ENCODE measurements at regions not wholly inside any gene's neighbourhood (a gene's known extent, or its start where the extent isn't known, plus 50 kb on each side); places are given as distances from the start of the nearest gene placed in this dataset.
"Not testable (repeated sequence)": the region's sequence is repeated elsewhere in the genome, so short reads cannot be mapped to it uniquely, and the experiment has no call there.

DNA sequence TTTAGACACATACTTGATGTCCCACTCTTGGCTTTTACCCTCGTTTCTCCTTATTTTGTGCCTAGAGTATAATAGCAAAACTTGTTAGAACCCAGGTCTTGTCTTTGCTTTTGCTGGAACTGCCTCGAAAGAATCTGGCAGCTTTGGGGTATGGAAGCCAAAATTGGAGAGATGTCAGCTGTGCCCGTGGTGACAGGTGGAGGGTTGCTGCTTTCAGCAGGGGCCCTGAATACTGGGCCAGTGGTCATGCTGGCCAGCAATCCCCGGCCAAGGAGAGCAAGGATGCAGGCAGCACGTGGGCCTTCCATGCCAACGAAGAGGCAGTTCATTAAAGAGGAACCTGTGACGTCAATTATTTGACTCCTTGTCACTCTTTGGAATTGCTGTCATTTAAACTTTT is 181.1 kb downstream of the HIPK3 start:
- CTCF ChIA-PET: no interaction called here
- no peaks in the 10 kb centered on the region for H3K4me1 Mint-ChIP-seq (ENCODE audit: low read depth, unreplicated experiment)
- no peaks in the 10 kb centered on the region for H3K9me3 Mint-ChIP-seq (ENCODE audit: low read depth, unreplicated experiment)
- no peak overlapping the region for H3K27ac Mint-ChIP-seq (ENCODE audit: unreplicated experiment)
- intact Hi-C loops (cut with micrococcal nuclease; ENCODE audit: unreplicated experiment): no loop called here
- no peaks in the 10 kb centered on the region for H3K36me3 Mint-ChIP-seq (ENCODE audit: insufficient read depth, unreplicated experiment)
- TF ChIP-seq CTCF (IDR thresholded peaks at IDR 0.05; ENCODE audit: unreplicated experiment): no peak
- DNase-seq: no peak
- BruUV-seq (replicated peaks): no TSS peak
- H3K4me3 Mint-ChIP-seq (ENCODE audit: low read depth, unreplicated experiment): no peak overlapping the region
- no peaks in the 10 kb centered on the region for H3K27me3 Mint-ChIP-seq (ENCODE audit: unreplicated experiment)

DNA sequence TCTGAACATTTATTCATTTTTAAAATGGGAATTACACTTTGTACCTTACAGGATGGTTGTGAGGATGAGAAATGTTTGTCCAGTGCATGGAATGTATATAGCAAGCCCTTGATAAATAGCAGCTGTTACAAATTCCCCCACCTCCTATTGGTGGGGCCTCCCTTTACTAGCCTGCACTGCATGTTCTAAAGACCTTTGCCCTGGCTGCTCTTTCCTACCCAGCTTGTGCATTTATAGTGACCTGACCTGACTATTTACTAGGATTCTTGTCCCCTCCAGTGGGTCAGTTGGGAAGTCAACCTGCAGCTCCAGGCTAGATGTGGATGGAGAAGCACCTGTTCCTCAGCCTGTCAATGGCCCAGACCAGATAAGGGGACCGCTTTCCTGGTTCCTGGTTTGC is 180.3 kb downstream of the HIPK3 start:
- Mint-ChIP-seq H3K36me3 (ENCODE audit: insufficient read depth, unreplicated experiment) (no peaks in the 10 kb centered on the region), H3K9me3 (ENCODE audit: low read depth, unreplicated experiment) (no peaks in the 10 kb centered on the region), H3K27ac (ENCODE audit: unreplicated experiment) (no peak overlapping the region), H3K4me3 (ENCODE audit: low read depth, unreplicated experiment) (no peak overlapping the region), H3K4me1 (ENCODE audit: low read depth, unreplicated experiment) (no peaks in the 10 kb centered on the region), H3K27me3 (ENCODE audit: unreplicated experiment) (no peaks in the 10 kb centered on the region)
- TF ChIP-seq CTCF (IDR thresholded peaks at IDR 0.05; ENCODE audit: unreplicated experiment): no peak
- BruUV-seq (replicated peaks): no TSS peak
- intact Hi-C loops (cut with micrococcal nuclease; ENCODE audit: unreplicated experiment): no loop called here
- CTCF ChIA-PET: no interaction called here
- DNase-seq: no peak

DNA sequence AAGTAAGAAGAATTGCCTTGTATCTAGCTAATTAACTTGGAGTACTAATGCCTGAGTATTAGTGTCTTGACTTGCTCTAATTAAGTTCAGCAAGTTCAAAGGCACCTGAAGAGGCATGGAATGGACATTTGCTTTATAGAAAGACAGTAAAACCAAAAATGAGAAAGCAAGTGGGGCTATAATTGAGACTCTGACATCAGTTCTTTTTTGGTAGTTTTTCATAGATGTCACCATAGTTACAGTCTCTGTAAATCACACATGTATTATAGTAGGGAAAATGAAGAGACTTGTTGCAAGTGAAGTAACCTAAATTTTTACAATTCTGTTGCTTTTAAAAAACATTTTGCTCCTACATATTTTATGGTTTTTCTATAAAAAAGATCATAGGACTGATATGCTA is 178.0 kb downstream of the HIPK3 start:
- Mint-ChIP-seq H3K4me1 (ENCODE audit: low read depth, unreplicated experiment) (no peaks in the 10 kb centered on the region), H3K9me3 (ENCODE audit: low read depth, unreplicated experiment) (no peaks in the 10 kb centered on the region), H3K27ac (ENCODE audit: unreplicated experiment) (no peak overlapping the region), H3K4me3 (ENCODE audit: low read depth, unreplicated experiment) (no peak overlapping the region), H3K27me3 (ENCODE audit: unreplicated experiment) (no peaks in the 10 kb centered on the region), H3K36me3 (ENCODE audit: insufficient read depth, unreplicated experiment) (no peaks in the 10 kb centered on the region)
- no TSS peak for BruUV-seq (replicated peaks)
- CTCF ChIA-PET: no interaction called here
- intact Hi-C loops (cut with micrococcal nuclease; ENCODE audit: unreplicated experiment): no loop called here
- DNase-seq: no peak
- TF ChIP-seq CTCF (IDR thresholded peaks at IDR 0.05; ENCODE audit: unreplicated experiment): no peak

DNA sequence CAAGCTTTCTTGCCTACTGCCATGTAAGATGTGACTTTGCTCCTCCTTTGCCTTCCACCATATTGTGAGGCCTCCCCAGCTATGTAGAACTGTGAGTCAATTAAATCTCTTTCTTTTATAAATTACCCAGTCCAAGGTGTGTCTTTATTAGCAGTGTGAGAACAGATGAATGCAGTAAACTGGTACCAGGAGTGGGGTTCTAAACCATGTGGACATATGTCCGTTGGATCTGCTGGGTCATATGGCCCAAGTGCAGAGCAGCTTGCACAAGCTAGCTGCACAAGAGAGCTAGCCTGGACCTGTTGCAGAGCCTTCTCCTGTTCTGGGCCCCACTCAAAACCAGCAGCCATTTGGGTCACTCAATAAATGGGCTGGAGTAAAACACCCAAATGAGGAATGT is 177.1 kb downstream of the HIPK3 start:
- no peak for DNase-seq
- H3K9me3 Mint-ChIP-seq (ENCODE audit: low read depth, unreplicated experiment): no peaks in the 10 kb centered on the region
- intact Hi-C loops (cut with micrococcal nuclease; ENCODE audit: unreplicated experiment): no loop called here
- no peak overlapping the region for H3K4me3 Mint-ChIP-seq (ENCODE audit: low read depth, unreplicated experiment)
- H3K4me1 Mint-ChIP-seq (ENCODE audit: low read depth, unreplicated experiment): no peaks in the 10 kb centered on the region
- no peak overlapping the region for H3K27ac Mint-ChIP-seq (ENCODE audit: unreplicated experiment)
- TF ChIP-seq CTCF (IDR thresholded peaks at IDR 0.05; ENCODE audit: unreplicated experiment): no peak
- no peaks in the 10 kb centered on the region for H3K27me3 Mint-ChIP-seq (ENCODE audit: unreplicated experiment)
- no peaks in the 10 kb centered on the region for H3K36me3 Mint-ChIP-seq (ENCODE audit: insufficient read depth, unreplicated experiment)
- CTCF ChIA-PET: no interaction called here
- no TSS peak for BruUV-seq (replicated peaks)

DNA sequence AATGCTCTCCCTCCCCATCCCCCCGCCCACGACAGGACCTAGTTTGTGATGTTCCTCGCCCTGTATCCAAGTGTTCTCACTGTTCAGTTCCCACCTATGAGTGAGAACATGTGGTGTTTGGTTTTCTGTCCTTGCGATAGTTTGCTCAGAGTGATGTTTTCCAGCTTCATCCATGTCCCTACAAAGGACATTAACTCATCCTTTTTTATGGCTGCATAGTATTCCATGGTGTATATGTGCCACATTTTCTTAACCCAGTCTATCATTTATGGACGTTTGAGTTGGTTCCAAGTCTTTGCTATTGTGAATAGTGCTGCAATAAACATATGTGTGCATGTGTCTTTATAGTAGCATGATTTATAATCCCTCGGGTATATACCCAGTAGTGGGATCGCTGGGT is 171.3 kb downstream of the HIPK3 start:
- H3K4me3 Mint-ChIP-seq (ENCODE audit: low read depth, unreplicated experiment); H3K27ac Mint-ChIP-seq (ENCODE audit: unreplicated experiment); CTCF ChIA-PET; DNase-seq; H3K27me3 Mint-ChIP-seq (ENCODE audit: unreplicated experiment); H3K9me3 Mint-ChIP-seq (ENCODE audit: low read depth, unreplicated experiment); H3K4me1 Mint-ChIP-seq (ENCODE audit: low read depth, unreplicated experiment); H3K36me3 Mint-ChIP-seq (ENCODE audit: insufficient read depth, unreplicated experiment); intact Hi-C loops (cut with micrococcal nuclease; ENCODE audit: unreplicated experiment); BruUV-seq (replicated peaks): not testable (repeated sequence)

Data from Calu3 (cell line).